ENCODE measurements at regions not wholly inside any gene's neighbourhood (a gene's known extent, or its start where the extent isn't known, plus 50 kb on each side); places are given as distances from the start of the nearest gene placed in this dataset.
A peak's percentile ranks its signal among the peaks of the same experiment; 100 is the strongest.
"Not testable (repeated sequence)": the region's sequence is repeated elsewhere in the genome, so short reads cannot be mapped to it uniquely, and the experiment has no call there.

DNA sequence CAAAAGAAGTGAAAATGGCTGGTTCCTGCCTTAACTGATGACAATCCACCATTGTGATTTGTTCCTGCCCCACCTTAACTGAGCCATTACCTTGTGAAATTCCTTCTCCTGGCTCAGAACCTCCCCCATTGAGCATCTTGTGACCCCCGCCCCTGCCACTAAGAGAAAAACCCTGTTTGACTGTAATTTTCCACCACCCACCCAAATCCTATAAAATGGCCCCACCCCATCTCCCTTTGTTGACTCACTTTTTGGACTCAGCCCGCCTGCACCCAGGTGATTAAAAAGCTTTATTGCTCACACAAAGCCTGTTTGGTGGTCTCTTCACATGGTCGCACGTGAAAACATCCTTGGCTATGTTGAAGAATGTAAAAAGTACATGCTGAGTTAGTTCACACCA lies 197.6 kb upstream of the FBN2 start:
- not testable (repeated sequence) for DNase-seq (ENCODE audit: low spot score)

DNA sequence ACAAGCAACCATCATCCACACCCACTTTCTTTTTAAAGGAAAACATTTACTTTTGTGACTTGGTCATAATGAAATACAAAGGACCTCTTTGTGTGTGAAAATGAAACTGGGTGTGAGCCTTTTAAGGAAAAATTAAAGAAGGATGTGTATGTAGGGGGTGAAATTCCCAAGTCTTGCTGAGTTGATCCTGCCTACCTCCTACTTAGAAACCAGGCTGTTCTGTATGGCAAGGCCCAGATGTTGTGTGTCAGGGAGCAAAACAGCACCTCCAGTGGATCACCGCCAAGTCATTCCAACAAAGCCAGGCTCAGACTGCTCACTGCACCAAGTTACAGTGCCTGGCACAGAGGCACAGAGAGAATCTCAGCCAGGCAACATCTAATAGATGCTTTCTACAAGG lies 198.5 kb upstream of the FBN2 start:
- DNase-seq (ENCODE audit: low spot score), result peak; percentile 1

DNA sequence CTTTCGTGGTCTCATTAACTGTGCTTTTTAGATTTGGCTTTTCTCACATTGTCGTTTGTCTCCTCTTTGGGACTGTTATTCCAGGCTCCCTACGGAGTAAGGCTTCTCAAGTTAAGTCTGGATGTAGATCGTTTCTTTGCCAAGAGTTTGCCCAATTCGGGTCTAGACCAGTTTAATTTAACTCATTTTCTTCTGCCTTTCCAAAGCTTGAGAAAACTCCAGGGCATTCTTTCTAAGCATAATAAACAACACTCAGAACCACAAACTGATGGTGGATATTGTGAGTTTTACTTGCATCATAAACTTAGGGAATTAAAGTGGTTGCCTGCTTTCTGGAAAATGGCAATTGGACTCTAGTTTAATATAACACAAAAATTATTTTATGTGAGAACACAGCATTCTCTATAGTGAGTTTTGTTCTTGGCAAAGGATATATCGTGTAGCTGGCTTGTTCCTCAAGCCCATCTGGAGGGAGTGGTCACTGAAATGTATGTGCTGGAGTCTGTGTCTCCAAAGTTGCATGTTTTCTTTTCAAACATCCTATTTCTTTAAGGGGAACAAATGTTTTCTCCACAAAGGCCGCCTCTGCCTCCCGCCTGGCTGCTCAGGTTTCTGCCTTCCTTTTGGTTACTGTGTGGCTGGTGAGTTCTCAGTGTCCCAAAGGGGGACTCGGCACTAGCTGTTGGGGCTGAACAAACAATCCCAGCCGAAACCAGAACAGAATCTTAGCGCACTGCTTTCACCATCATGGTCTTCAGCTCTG lies 211.3 kb upstream of the FBN2 start:
- DNase-seq (ENCODE audit: low spot score), result no peak

DNA sequence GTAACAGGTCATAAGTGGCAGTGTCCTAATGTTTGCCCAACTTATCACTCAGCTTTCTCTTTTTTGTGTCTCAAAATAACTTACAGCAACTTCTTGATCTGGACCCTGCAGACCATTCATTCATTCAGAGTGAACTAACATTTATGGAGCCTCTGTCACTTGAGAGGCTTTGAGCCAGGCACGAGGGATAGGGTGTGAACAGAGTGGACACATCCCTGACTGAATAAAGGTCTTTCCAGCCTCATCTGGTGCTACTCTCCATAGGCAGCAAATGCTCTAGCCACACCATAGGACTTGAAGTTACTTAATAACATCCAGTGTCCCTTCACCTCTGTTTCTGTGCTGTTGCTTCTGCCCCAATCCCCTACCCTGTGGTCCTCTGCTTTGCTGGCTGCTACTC lies 212.1 kb upstream of the FBN2 start:
- no peak for DNase-seq (ENCODE audit: low spot score)

DNA sequence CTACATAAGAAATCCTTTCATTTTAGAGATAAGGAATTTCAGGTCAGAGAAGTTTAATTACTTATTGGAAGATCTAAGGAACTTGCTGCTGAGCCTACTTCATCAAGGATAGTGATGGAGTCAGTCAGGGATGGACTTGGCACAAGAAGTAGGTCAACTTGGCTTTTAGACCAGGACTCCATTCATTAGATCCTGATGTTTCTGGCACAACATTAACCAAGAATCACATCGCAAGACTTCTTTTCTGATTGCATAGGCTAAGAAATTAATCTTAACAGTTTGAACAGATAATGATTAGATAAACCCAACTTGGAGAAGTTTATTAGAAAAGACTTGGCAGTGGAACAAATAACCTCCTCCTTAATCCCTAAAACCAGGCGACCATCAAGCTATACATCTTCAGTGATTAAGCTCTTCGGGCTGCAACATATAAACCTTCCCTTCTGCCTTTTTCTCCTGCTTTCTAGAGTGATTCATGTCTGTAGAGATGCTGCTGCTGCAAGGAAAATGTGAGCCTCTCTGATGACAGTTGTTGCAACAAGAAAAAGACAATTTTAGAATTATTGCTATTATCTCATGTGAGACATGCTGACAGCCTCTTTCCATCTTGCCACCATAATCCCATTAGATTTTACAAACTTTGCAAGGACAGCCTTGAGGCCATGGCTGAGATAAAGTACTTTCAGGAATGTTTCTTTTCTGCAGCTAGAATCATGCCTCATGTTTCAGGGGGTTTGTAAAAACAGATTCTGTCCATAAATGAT lies 207.9 kb upstream of the SLC27A6 start:
- DNase-seq (ENCODE audit: low spot score), result no peak

DNA sequence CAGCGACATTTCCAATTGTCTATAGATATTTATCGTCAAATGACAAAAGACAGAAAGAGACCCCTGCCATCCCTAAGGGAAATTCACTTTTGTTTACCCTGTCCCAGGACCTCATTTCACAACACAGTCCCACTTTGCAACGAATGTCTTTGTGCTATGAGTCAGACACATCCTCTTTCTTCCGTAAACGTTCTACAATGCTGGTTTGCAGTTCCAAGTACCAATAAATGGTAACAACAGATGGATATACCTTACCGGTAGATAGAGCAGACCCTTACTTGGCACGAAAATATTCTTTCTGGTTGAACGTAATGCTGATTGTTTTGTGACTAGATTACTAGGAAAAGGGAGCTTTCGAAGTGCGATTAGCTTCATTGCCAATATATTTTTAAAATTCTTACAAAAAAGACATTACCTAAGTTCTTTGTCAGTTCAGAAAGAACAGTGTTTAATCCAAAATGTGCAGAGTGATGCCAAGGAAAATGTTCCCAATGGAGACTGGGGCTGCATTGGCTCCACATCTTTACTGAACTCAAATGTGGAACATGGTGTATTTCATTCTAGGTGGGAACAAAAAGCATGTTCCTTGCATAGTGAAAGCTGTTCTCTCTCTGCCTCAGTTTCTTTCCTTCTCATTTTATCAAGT lies 202.5 kb upstream of the SLC27A6 start:
- no peak for DNase-seq (ENCODE audit: low spot score)

DNA sequence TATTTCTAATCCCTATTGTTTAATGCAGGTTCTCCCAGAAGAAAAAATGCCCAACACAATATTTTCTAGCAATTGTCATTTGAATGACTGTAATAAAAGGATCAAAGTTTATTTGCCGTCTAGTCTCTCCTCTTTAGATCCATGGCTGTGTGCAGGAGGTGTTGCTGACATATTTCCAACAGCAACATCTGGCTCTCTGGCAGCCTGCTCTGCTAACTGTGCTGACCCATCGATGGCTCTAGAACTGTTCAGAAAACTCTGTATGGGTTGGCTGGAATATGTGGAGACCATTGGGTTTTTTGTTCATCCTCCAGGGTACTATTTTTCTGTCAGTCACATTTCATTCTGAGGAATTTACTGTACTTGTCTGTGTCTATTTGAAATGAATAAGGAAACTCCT lies 202.0 kb upstream of the SLC27A6 start:
- DNase-seq (ENCODE audit: low spot score), result no peak

DNA sequence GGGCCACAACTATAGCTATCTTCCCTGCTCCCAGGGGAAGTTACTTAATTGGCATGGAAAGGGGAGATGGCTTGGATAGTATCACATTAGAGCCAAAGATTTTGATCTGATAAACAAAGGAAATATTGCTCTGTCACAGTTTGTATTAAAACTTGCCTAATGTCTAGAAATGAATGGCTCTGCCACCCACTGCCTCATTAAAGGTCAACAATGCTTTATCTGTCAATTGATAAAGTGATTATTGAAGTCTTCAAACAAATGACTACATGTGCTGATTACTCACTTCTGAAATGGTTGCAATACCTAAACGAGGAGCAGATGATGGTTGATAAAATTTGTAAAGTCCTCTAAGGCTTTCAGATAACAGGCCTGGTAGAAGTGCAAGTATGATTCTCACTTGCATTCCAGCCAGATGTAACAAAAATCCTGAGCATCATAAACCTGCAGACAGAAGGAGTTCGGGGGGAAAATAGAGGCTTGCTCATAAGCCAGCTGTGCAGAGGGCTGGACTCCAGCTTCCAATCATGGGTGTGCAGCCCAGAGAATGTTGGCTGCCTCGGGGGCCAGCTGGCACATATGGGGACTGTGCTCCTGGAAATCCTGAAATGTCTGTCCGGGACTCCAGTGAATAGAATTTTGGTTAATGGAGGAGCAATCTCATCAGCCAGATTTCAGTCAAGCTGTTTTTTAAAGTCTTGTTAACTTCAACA lies 200.5 kb upstream of the SLC27A6 start:
- no peak for DNase-seq (ENCODE audit: low spot score)

DNA sequence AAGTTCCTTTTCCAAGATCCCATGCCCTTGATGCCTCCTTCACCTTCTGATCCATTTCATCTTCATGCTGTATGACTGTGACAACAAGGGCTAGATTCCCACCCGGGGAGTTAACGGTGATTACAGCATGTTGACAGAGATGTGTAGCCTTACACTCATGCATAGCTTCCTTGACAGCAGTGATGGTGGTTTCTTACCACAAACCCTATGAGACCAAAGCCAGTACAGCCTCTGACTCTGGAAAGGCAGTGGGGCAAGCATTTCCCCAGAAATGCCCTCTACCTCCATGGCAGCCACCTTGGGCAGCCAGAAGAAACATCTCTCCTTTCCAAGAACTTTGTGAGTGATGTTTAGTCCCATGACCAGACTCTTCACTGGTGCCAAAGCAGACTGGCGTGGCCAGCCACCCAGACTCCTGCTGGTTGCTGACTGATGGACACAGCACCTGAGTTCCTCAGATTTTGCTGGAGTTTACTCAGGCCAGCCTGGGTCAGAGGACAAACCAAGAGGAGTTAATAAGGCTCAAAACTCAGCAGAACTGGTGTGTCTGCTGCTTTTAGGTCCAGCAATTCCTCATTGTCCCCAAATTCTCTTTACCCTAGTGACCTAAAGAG lies 199.7 kb upstream of the SLC27A6 start:
- DNase-seq (ENCODE audit: low spot score), result no peak

DNA sequence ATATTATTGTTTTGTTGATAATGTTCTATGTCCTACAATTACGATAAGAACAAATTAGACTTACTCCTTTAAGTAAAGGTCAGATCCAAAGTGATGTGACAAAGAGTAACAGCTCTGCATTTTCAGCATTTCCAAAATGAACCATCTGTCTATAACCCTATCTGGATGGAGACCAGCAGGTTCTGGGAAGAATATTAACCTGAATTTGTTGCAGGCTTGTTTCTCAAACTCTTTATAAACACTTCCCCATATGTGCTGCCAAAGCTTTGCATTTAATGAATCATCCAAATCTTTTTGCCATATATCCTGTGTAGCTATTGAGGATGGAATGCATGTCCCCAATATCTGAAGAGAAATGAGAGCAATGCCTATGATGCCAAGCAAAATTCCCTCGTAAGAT lies 198.9 kb upstream of the SLC27A6 start:
- DNase-seq (ENCODE audit: low spot score), result no peak

DNA sequence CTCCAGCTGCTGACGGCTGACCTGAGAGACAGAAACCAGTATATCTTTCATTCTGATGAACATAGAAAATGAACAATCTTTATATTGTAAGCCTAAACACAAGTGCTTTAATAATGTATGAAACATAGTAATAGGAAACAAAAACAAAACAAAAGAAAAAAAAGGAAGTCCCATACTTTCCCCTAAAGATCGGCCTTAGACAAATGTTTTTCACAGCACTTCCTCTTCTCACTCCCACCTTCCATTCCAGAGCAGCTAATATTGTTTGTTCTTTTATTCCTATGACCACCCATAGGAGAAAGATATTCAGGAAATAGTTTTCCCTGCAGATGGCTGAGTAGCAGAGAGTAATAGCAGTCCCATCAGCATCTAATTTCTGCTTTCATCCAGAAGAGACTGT lies 194.4 kb upstream of the SLC27A6 start:
- DNase-seq (ENCODE audit: low spot score), result no peak

DNA sequence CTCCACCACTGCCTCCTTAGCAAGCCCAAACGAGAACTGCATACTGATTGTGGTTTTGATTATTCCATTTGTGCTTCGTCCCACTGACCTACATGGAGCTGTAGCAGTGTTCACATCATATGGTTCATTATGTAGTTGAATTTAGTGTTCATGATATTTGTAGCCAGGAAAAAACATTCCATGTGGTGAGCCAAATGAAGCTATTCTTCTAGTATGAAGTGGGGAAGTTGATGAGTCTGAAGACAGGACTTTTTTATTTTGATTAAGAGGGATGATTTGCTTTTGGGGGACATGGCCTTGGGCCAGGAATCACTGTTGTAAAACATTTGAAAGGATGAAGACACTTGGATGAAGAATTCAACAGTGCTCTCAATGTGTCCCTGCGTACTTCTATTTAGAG lies 192.9 kb upstream of the SLC27A6 start:
- peak; percentile 3 for DNase-seq (ENCODE audit: low spot score)

DNA sequence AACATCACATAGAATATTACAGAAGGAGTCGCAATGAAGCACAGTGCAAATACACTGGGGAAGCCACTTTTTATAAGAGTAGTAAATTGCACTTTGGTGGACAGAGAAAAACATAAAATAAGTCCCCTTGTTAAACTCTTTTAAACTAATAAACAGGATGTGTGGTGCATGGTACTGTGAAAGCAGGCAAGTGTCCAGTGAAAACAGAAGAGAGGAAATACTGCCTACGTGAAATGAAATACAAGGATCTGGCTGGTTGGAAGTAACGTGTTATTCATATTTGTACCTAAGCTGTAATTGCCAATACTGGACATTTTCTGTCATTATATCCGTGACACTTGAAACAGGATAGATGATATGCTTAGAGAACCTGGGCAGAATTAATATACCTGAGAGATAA lies 191.9 kb upstream of the SLC27A6 start:
- DNase-seq (ENCODE audit: low spot score), result no peak

DNA sequence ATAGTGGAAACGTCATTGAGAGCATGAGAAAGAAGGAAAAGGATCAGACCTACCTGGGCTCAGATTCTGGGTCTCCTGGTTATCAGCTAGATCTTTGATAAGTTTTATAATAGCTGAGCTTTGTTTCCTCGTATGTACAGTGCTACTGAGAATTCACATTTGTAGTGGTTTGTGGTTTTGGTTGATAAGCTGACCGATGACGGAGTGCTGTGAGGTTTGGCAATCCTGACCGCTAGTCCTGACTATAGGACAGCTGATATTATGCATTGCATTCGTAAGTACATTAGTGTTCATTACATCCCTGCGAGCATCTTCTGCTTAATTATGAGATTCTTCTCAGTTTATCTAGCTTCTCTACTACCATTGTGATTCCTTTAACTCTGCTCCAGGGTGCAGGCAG lies 190.7 kb upstream of the SLC27A6 start:
- no peak for DNase-seq (ENCODE audit: low spot score)

DNA sequence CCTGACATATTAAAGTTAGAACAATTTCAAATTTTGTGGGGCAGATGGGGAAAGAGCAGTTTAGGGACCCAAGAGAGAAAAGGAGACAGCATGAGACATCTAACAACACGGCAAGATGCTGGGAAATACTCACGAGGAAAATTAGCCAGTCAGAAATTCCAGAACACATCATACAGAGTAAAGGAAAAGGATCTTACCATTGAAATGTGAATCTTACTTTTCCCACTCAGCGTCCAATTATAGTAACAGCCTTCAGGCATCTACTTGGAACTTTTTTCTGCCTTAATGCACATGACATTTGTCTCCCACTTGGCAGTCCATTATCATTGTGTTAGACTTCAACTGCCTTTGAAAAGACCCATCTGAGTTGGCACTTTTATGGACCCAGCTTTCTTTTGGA lies 189.7 kb upstream of the SLC27A6 start:
- DNase-seq (ENCODE audit: low spot score), result no peak

DNA sequence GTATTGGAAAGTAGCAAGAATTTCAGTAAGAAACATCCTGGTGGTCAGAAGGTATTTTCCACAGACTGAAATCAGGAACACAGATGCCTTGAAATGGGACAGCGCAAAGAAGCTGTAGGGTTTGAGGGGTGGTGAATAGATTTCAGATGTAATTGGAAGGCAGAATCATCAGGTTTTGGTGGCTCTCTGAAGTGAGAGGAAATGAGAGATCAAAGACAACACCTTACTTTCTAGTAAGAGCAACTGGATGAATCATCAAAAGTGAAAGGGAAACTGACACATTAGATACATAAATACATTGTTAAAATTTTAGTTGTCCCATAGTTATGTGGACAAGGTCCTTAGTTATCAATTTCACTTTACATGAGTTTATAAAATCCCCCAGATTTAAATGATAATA lies 188.2 kb upstream of the SLC27A6 start:
- DNase-seq (ENCODE audit: low spot score), result no peak

DNA sequence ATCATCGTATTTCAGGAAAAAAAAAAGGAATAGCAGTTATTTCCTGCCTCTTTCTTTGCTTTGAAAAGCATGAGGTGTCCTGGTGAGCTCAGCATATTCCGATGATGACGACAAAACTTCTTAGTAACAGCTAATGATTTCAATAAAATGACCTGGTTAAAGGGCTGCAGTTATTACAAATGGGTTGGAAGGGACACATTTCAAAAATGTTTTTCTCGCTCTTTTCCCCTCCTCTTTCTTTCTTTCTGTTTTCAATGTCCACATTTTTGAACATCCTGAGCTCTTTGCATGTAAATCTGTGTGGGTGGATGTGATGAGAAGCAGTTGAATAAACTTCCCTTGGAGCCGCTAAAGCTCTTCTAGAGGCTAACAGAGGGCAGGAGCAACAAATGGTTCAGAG lies 186.8 kb upstream of the SLC27A6 start:
- DNase-seq (ENCODE audit: low spot score), result no peak

DNA sequence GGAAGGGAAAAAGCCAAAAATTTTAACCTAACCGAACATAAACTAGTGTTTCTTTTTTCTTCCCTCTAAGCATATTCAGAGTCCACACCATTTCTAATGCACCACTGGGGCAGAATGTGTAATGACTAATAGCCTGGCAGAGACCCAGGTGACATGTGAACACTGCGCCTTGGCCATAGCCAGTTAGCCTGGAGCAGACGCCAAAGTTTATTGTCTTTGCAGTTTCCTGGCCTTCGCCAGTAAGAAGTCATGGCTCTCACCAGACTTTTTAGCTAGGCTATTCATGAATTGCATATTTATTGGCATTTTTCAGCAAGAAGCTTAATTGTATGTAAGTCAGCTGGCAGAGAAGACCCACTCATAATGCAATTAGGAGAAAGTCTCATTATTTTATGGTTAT lies 182.8 kb upstream of the SLC27A6 start:
- peak; percentile 18 for DNase-seq (ENCODE audit: low spot score)

DNA sequence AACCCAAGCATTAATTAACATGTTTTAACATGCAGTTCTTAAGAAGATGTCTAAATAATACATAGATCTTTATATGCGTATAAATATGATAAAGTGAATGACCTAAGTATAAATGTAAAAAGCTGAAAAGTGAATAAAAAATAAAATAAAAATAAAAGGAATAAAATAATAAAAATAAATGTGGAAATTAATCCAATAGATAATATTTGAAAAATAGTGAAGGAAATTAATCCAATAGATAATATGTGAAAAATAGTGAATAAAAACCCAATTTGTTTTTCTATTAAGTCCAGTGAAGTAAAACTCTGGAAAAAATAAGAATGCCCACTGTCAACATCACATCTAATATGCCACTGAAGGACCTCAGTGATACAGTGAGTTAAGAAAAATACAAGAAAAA lies 180.6 kb upstream of the SLC27A6 start:
- DNase-seq (ENCODE audit: low spot score), result no peak

DNA sequence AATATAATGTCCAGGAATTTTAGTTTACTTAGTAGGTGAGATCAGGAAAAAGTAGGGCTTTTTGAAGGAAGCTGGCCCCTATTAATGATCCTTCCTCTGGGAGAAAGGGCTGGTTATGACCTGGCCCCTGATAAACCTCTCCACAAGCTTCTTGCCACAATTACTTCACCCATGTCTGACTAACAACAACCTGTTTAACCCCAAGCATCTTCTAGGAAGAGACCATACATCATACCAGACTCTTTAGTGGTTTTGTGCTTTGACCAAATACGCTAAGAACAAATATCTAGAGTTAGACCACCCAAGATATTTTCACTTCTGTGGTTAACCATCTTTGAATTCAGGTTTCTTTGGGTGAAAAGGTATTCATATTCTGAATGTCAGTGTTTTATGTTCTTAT lies 174.0 kb upstream of the SLC27A6 start:
- no peak for DNase-seq (ENCODE audit: low spot score)

DNA sequence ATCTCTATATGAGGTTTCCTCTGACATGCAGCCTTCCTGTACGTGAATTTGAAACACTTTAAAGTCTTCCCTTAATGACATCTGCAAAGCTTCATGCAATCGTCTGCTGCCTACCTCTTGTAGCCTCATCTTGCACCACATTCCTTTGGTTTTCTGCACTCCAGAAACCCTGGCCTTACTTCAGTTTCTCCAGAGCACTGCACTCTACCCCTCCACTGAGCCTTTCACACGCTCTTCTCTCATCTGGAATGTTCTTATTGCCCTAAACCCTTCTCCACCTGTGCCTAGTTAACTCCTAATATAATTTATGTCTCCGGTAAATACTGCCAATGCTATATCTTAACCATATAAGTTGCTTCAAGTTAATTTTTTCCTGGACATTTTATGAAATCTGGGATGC lies 168.8 kb upstream of the SLC27A6 start:
- DNase-seq (ENCODE audit: low spot score), result no peak

DNA sequence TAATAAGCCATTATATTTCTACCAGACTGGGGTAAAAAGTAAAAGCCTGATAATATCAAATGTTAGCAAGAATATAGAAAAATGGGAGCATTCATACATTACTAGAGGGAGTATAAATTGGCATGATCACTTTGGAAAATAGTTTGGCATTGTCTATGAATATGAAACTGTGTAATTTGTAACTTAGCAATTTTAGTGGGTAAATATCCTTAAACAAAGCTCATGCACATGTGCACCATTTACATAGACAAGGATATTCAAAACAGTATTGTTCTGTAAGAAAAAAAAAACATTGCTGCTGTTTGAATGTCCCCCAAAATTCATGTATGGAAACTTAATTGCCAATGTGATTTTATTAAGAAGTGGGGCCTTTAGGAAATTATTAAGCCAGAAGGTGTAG lies 166.4 kb upstream of the SLC27A6 start:
- no peak for DNase-seq (ENCODE audit: low spot score)
